ENCODE measurements at regions not wholly inside any gene's neighbourhood (a gene's known extent, or its start where the extent isn't known, plus 50 kb on each side); places are given as distances from the start of the nearest gene placed in this dataset.

GRCh38 chr21:39061766-39062165 is 121.5 kb downstream of the PSMG1 start:
- TF ChIP-seq EP300 (IDR thresholded peaks at IDR 0.05; ENCODE audit: low read depth) (no peak), CTCF (IDR thresholded peaks at IDR 0.05) (no peak), POLR2A (IDR thresholded peaks at IDR 0.05) (no peak)
